ENCODE measurements at regions not wholly inside any gene's neighbourhood (a gene's known extent, or its start where the extent isn't known, plus 50 kb on each side); places are given as distances from the start of the nearest gene placed in this dataset.

DNA sequence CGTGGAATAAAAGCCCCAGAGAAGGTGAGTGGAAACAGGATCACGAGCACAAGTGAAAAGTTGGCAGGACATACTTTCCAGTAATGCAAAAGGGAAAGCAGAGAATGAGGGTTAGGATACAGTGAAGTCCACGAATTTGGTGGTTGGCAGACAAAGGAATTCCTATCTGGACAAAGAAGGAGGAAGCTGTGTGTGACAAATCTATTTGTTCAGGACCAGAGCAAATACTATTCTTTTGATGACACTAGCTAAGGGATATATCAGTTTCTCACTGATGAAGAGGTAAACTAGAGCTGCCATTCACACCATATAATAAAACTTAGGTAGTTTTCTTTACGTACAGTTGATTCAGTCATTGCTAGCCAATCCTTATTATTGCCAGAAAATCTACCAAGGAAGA lies 156.8 kb upstream of the GRIK2 start:
- TF ChIP-seq CTCF (CRISPR knock-in tag; IDR thresholded peaks at IDR 0.05): no peak
- no peak for TF ChIP-seq ERF (CRISPR knock-in tag; IDR thresholded peaks at IDR 0.05)
- TF ChIP-seq ESRRA (CRISPR knock-in tag; IDR thresholded peaks at IDR 0.05; ENCODE audit: low read depth): no peak
